ENCODE measurements at regions not wholly inside any gene's neighbourhood (a gene's known extent, or its start where the extent isn't known, plus 50 kb on each side); places are given as distances from the start of the nearest gene placed in this dataset.
"Not testable (repeated sequence)": the region's sequence is repeated elsewhere in the genome, so short reads cannot be mapped to it uniquely, and the experiment has no call there.

DNA sequence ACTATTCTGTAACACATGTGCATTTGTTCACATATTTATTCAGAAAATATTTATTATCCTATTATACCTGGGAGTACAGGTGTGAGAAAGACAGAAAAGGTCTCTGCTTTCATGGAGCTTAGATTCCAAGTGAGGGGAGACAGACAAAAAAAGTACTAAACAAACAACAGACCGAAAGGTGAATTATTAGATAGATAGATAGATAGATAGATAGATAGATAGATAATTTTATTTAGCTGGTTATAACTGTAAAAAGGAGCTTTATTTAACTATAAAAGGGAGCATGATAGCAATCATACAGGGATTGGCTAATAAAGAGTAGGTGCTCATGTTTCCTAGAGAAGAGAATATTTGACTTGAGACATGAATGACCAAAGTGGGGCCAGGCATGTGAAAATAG is 119.4 kb downstream of the TNFSF18 start:
- no peak for DNase-seq

DNA sequence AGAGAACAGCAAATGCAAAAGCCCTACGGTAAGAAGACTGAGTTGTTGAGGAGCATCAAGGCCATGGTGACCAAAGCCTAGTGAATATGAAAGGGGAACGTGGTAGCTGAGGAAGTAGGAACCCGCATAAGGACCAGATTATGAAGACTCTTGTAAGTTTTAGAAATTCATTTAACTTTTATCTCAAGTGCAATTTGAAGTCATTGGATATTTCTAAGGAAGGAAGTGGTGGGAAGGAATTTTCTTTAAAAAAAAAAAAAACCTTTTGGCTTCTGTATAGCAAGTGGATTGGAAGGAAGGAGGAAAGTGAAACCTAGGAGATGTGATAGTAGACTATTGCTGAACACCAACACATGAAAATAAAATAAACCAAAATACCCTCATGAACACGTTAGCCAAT is 119.0 kb downstream of the TNFSF18 start:
- DNase-seq: peak; percentile 43

DNA sequence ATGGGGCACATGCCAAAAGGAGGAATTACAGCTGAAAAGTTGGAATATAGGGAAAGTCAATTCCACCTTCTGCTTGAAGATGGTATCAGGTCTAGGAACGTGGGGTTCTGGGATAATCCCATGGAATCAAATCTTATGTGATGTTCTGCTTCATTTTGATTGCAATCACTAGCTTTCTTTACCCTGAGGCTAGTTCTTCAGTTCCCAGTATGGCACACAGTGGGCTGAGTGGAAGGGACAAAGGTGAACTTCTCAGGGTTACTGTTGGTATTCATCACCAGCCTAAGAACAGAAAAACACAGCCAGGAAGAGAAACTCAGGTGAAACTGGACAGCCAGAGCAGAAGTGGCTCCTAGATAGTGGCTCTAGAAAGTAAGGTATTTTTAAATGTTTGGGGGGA is 117.8 kb downstream of the TNFSF18 start:
- DNase-seq: no peak

DNA sequence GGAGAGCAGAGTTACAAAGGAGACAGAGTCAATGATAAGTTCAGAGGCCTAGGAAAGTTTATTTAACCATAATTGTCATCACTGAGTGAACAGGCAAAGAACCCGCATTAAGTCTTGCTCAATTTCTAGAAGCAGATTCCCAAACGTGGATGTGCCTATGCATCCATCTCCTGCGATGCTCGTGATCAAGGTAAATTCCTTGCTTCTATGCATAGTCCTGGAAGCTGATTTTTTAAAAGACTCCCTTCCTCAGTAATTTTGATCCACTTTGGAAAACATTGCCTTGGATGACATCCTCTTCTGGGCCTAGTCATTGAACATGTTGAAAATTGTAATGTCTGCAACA is 116.4 kb downstream of the TNFSF18 start:
- DNase-seq: no peak

DNA sequence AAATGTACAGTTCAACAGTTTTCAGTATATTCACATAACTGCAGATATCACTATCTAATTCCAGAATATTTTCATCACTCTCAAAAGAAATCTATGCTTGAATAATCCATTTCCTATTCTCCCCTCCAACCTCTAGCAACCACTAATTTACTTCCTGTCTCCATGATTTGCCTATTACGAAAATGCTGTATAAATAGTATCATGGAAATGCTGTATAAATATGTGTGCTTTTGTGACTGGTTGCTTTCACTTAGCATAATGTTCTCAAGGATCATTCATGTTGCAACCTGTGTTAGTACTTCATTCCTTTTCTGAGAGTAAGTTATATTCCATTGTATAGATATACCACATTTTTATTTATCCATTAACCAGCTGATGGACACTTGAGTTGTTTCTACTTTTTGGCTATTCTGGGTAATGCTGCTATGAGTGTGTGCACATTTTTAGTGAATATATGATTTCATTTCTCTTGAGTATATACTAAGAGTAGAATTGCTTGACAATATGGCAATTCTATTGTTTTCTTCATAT is 115.6 kb downstream of the TNFSF18 start:
- DNase-seq: peak; percentile 71

DNA sequence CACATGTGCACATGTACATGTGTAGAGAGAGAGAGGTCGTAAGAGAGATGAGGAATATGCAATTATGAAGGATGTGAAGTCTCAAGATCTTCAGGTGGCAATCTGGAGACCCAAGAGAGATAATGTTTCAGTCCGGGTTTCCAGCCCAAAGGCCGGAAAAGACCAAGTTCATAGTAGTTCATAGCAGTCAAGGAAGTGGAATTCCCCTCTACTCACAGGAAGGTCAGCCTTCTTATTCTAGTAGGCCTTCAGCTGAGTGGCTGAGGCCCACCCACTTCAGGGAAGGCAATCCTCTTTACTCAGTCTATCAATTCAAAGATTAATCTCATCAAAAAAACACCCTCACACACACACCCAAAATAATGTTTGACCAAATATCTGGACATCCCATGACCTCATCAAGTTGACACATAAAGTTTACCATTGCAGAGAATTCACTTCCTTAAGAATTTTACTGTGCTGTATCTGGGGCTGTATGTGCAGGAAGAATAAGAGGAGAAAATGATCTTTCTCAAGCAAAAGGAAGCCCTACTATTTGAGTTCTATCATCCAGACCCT is 114.6 kb downstream of the TNFSF18 start:
- DNase-seq: no peak

DNA sequence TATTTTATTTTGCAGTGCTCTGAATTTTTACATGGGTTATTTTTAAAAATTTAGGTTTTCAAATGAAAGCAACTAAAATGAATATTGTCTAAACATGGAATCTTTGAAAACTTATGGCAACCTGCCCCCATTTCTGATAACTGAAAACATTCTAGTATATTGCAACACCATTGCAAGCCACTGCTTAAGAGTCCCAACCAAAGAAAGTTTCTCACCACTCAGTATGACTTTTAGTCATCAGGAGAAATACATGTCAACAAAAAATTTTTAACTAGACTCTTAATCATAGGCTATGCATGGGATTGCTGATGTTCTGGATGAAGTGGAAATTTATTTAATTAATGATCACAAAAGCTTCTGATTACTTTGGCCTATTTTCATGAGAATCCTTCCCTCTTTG is 112.1 kb downstream of the TNFSF18 start:
- no peak for DNase-seq

DNA sequence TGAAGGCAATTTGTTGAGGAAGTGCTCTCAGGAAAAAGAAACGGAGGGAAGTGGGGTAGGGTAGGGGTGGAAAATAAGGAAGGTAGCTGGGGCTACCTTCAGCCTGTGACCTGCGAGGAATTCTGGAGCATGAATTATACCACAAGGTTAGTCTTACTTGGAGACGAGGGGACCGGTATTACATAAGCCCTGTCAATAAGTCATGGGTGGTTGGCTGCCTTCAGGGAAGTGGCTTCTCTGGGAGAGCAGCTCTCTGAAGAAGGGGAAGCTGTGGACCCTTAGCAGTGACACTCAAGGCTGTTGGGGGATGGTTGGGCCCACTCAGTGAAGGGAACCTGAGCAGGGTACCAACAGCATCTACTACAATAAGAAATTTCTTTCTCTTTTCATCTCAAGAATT is 111.3 kb downstream of the TNFSF18 start:
- DNase-seq: no peak

DNA sequence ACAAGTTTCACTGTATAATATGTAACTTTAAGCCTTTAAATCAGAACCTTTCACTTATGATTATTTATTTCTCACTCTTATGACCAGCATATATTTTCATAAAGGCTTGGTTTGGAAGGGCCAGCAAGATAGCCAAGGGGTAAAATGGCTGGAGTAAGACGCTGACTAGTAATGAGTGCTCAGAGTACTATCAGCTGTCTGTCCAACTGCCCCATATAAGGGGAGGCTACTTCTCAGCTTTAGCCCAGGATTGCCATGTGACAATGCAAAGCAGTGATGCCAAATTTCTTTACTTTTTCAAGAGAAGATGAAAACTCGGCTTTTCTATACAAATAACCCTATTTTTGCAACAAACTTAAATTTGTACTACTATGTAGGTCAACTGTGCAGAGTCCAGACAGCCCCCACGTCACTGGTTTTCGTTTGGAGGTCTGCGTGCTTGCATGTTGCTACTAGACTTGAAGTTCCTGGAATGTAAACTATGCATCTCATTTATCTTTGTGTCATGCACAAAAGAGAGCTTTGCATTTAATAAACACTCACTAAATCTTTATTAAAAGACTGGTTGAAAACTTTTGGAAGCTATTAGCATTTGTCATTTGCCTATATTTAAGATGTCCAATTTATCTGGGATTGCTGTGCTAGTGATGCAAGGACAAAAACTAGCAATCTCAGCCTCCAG is 110.4 kb downstream of the TNFSF18 start:
- DNase-seq: no peak

DNA sequence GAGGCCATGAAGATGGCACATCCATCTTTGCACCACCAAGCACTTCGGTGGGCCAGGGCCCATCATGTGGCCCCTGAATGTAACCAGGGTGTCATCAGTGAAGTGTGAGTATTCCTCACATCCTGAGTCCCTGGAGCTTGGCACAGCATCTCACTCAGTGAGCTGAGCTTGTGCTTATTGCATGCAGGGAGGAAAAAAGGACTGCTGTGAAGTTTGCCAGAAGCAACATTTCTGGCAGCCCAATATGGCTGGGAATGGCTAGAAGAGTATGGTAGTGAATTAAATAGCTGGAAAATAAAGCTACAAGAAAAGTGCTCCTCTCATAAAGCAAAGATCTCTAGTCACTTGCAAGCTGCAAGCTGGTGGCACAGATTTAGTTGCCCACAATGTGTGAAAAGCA is 109.3 kb downstream of the TNFSF18 start:
- DNase-seq: no peak

DNA sequence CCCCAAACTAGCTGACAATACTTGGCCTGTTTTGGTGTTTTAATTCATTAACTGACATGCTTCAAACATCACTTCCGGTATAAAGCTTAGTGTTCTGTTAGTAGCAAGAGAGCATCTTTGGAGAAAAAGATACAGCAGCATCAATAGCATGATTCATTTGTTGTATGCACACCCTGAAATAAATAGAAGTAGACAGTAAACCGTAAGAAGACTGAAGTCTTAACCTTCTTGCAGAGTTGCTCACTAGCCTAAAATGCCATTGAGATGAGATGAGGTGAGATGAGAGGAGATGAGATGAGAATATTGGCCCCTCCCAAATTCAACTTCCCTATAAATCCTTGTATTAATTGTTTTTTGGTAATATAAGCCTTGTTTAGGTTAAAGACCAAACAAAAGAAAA is 108.8 kb downstream of the TNFSF18 start:
- no peak for DNase-seq

DNA sequence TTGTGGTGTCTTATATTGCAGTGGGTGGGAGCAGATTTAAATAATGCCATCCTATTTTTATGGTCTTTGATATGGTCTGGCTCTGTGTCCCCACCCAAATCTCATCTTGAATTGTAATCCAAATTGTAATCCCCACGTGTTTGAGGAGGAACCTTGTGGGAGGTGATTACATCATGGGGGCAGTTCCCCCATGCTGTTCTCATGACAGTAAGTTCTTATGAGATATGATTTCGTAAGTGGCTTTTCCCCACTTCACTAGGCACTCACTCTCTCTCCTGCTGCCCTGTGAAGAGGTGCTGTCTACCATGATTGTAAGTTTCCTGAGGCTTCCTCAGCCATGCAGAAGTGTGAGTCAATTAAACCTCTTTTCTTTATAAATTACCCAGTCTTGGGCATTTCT is 107.6 kb downstream of the TNFSF18 start:
- DNase-seq: not testable (repeated sequence)

DNA sequence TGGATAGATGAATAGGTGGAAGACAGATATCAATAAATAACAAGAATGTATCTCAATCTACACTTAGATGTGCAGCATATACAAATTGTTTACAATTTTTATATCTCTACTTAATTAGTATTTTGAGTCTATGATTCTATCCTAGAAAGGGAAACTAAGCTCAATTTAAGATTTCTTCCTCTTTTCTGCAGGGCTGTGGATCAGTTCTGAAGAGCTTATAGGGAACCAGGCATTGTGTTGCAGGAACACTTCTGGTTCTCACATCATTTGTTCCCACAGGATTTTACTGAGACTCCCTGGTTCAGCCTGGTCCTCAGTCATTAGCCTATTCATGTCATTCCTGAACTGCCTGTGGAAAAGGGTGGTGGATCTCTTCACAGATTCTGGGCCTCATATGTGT is 105.8 kb downstream of the TNFSF18 start:
- DNase-seq: no peak

DNA sequence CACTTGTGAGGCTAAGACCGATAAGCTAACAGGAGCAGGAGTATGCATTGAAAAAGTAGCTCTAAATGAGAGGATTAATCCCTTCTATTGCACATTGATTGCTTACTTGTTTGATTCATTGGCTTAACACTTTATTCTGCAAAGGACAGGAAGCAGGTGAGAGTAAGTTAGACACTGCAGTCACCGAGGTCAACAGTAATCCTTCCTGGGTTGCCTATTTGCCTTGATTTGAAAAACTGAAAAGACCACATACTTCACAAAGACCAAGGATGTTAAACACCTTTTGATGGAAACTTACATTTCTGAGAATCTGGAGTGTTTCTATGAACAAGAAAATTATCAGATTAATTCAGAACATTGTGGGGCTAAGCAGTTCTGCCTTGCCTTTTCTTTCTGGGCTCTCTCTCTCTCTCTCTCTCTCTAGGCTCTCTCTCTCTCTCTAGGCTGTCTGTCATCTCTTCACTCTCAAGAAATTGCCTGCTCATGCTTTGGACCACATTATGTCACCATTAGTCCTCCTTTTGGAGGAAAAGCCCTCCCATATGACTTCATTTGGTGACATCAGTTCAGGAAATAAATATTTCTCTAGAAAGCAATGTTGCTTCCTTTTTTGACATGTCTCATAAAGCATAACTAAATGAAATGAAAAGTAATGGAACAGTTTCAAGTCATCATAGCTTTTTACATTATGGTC is 103.8 kb downstream of the TNFSF18 start:
- DNase-seq: peak; percentile 88

DNA sequence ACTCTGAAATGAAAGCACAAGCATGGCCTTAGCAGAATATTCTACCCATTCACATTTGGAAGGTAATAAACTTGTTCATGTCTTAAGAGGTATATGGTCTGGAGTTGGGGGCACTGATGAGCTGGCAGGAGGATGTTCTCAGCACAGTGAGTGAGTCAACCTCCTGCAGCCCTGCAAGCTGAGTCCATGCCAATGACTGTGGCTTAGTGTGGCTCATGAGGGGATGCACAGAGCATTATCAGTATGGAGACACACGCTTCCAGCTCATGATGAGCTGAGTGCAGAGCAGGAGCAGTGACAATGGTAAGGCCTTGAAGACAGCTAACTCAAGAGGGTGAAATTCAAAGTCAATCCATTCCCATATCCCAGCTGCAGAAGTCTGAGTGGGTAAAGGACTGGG is 102.3 kb downstream of the TNFSF18 start:
- peak; percentile 88 for DNase-seq

DNA sequence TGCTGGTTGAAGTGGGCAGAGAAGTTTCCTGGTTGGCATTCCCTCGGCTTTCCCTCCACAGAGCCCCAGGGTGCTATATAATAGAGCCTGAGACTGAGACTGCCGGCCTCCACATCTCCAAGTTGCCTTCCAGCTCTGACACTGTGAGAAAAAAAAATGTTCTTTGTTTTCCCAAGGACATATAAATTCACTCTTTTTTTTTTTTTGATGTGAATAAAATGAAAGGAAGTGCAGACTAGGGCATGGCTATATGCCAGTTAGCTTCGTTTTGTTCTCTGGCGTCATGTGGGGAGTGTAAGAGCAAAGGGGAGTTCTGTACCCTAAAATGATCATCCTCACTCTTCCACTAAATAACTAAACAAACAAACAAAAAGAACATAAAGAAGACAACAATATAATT is 101.6 kb downstream of the TNFSF18 start:
- peak; percentile 77 for DNase-seq

DNA sequence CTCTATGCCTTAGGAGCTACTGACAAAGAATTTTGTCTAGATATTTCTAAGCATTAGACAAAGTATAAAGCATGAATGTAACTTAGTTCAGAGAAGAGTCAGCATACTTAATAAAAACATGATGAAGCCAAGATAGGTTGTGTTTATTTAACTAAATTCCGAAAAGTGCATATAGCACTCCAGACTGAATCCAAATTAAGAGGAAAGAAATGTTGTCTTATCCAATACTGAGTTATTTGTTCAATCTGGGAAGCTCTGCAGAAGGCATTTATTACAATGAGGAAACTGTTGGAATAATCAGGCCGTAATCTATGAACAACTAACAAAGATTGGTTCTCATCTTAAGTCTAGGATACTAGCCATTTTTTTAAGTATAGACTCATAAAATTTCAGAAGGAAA is 100.2 kb downstream of the TNFSF18 start:
- no peak for DNase-seq

DNA sequence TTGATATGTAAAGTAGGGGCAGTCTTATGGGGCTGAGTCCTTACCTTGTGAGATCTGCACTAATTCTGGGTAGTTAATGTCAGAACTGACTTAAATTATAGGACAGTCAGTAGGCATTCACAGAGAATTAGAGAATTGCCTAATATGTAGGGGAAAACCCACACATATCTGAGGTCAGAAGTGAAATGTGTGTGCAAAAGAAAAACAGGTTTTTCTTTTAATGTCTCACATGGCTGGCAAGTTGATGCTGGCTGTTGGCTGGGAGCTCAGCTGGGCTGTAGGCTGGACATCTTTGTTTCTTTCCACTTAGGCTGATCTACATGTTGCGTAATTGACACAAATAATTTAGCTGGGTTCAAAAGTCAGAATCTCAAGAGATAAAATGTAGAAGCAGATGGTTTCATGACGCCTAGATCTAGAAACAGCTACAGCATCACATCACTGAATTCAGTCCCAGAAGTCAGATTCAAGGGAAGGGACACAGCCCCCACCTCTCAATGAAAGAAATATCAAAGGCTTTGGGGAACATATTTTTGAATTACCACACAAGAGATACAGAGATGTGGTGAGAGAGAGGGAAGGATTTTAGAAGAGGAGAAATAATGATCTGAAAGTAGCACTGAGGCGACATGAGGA is 98.9 kb downstream of the TNFSF18 start:
- no peak for DNase-seq

DNA sequence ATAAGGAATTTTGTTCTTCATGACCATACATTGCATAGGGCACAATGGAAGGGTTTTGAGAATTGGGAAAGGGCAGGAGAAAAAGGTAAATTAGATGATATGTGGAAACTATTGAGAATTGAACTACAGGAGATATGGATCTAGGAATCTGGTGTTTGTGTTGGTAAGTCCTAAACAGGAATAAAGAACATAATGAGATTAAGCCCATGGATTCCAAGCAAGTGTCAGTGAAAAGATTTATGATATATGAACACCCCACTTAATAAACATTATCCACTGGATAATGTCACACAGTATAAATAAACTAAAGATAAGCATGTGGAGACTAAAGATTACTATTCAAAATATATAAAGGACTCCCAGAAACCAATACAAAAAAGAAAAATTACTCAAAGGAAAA is 98.2 kb downstream of the TNFSF18 start:
- DNase-seq: no peak

DNA sequence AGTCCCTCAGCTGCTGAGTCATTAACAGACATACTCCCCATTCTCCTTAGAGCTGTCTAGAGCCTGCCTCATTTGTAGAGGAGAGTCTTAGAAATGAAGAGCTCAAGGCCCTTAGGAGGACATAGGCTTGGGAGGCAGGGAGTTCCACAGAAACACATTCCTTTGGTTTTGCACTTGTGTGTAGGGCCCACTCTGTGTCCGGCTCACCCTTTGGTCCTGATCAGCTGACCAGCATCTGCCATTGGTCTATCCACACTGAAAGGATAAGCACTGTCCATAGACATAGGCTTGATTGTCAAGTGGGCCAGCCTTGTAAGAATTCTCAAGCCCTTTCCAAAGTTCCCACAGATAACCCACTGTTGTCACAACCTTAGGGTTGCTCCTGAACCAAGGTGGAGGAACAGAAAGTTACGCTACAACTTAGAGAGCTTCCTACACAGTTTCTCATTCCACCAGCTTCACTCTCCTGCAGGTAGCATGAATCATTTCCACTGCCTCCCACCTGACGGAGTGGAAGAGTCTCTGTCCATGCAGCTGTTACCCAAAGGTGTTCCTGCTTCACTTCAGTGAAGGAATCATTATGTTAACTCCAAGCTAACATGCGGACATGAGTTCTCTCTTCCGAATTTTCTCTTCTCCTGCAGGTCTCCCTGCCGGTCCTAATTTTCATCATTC is 96.1 kb downstream of the TNFSF18 start:
- DNase-seq: no peak

DNA sequence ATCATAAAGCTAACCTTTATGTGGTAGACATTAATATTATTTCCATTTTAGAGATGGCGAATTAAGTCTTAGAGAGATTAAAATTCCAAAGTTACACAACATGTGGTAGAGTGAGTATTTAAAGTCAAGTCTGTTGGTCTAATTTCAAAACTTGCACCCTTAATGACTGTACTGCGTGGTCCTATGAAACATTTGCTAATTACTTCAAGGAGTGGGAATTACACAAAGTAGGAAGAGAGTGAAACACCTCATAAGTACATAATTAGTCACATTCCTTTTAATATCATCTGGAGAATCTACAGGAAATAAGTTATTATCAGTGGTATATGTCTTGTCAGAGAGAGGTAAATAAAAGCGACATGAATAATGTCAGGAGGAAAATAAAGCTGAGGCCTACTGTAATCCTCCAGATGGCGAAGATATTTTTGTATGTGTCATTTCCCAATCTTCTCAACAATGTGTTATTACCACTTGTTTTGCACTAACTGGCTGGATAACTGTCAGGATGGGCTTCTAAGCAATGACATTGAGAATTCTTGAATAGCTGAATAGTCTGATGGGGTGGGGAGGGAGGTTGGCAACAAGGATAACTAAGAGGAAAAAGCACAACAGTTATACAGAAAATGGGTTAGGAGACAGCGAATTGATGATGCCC is 95.5 kb downstream of the TNFSF18 start:
- DNase-seq: peak; percentile 86

DNA sequence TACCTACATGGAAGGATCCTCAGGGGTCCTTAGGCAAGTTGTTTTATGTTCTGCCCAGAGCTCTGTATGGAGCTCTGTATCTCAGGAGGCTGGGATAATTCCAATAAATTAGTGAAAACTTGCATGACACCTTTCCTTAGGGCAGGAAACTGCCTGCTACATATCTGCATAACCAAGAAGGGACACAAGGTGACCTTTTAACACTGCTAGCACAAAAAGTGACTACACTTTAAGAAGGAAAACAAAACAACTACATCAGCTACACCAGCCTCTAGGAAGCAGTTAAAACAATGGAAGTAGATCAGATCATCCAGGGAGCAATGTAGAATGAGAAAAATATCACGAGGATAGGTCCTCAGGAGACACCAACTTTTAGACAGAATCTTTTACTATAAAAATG is 93.9 kb downstream of the TNFSF18 start:
- peak; percentile 61 for DNase-seq

DNA sequence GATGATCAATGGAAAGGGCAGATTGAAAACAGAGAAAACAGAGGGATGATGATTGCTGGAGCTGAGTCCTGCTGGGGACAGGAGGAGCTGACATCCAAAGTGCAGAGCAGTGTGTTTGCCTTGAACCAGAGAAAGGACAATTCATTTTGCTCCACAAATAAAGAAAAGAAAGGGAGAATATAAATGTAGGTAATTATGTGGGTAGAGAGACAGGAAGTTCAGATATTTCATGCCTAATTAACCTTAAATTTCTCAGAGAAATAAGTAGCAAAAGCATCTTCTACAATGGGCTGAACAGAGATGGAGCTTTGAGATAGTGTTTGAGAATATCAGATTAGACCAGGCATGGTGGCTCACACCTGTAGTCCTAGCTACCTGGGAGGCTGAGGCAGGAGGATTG is 93.2 kb downstream of the TNFSF18 start:
- no peak for DNase-seq
